NCI-H446 treated with DMSO at 0.1 percent for 48 hours (cell line): ENCODE measurements at regions not wholly inside any gene's neighbourhood (a gene's known extent, or its start where the extent isn't known, plus 50 kb on each side); places are given as distances from the start of the nearest gene placed in this dataset.

Experiments used
- DNase-seq: peaks from one replicate; lab custom pipeline; 2025; lab: John Stamatoyannopoulos, UW

DNA sequence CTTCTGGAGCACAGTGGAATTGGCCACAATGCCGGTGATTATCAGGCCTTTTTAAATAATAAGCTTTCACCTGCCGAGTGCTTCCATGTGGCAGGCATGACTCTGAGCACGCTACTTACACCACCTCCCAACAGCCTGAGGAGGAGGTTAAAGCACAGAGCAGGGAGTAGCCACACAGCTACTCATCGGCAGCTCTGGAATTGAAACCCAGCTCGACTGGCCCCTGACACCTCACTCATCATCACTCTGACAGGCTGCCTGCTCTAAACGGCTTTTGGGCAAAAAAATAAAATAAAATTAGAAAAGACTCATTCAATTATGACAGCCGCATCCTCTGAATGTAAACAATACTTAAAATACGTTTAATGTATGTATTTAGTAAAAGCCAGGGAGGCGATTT, 326.4 kb upstream of the NOCT start:
- no peak for DNase-seq

GRCh38 chr4:138688408-138689085, 327.0 kb upstream of the NOCT start:
- no peak for DNase-seq

- peak; percentile 4 for DNase-seq
Observed at GRCh38 chr4:138686106-138686835, 329.3 kb upstream of the NOCT start.

DNA sequence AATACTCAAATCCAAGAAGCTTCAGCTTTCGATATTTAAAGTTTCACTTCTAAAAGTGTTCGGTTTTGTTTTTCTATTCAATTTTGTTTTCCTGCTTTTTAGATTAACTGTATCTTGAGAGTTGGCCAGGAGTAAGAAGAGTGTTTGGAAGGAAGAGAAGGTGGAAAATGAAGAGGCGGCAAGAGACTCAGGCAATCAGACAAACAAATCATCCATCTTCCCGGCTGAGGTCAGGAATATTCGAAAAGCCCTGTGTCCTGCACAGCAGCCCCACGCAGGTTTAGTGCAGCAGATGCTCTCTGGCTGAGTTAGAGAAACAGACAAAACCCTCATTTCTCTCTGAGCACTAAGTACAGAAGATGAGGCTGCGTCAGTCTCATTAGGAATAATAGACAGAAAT, 330.3 kb upstream of the NOCT start:
- DNase-seq, result no peak

DNA sequence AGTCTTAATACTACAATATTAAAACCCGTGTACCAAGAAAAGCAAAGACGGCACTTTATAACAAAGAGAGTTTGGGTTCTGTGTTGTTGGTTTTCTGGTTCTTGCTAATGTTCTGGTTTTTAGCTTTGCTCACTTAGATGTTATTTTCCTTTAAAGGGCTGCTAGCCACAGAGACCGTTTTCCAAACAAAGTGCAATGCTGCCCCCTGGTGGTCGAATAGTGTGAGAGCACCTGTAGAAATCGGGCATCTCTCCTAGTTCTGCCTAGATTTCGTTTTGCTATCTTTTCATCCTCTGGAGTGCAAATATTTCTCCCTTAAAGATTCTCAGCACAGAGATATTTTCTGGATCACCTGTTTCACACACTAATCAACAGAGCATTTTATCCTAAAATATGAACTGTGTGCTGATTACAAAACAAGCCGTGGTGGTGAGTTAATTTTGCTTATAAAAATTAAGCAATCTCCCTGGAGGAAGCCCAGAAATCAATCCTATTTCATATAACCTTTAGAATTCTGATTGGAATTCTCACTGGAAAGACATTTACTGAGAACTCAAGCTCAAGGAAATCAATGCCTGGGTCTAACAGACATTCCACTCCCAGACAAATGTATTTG, 334.5 kb upstream of the NOCT start:
- DNase-seq, result peak; percentile 30

- no peak for DNase-seq
Observed at GRCh38 chr4:138680256-138680655, 335.3 kb upstream of the NOCT start.

- DNase-seq, result no peak
Observed at GRCh38 chr4:138678985-138679746, 336.4 kb upstream of the NOCT start.

GRCh38 chr4:138677748-138678147, 337.8 kb upstream of the NOCT start:
- DNase-seq, result no peak

DNA sequence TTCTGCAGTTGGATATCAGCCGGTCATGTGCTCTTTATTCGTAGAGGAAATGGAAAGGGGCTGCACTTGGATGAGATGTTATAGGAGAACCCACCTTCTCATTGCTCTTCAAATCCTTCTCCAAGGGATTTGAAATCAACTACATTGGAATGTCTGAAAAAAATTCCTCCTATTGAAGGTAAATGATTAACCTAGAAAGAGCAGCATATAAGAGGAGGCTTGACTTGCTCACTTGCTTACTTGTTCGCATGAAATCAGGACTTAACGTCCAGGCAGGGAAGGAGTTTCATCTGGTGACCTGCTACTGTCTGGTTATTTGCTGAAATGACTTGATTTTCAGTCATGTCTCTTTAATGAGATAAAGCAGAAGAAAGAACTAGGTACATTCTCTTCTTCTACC, 338.4 kb upstream of the NOCT start:
- no peak for DNase-seq

DNA sequence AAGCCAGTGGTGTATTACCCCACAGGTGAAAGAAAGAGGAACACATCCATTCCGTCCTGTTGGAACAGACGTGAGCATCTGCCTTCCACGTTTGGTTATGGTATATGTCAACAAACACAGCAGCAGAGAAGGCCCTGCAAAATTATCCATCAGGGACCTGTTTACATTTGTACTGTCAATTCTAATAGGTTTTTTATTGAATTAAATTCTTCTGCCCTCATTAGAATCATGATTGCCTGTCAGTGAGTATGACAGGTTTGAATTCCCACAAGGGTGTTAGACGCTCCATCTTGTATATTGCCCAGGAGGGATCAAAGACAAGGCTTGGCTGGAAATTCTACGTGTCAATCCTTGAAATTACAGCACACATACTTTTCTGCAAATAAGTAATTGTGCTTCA, 339.9 kb upstream of the NOCT start:
- no peak for DNase-seq

GRCh38 chr4:138674209-138674608, 341.4 kb upstream of the NOCT start:
- no peak for DNase-seq

- DNase-seq, result no peak
Observed at GRCh38 chr4:138673053-138673452, 342.5 kb upstream of the NOCT start.

DNA sequence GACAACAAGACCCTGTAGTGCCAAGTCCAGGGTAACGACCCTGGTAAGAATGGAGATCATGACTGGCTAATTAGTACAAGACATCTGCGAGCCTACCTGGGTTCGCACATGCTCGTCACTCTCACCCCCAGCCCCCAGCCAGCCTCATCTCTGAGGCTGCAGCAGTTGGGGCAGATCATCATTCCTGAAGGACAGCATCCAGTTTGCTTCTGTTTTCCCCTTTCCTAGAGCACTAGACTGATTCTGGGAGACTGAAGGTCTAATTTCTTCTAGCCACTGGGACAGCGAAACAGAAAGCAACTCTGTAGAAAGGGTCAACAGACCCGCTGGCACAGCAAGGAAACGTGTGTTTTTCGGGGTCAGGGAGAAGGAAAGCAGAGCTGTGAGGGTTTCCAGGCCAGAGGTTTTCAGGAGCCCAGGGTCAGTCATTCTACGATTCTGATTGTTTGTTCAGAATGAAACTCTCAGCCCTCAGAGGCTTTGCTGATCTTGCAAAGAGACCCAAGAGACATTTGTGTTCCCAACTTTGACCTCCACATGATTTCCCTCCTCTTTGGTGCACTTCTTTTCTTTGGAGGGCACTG, 343.1 kb upstream of the NOCT start:
- no peak for DNase-seq

- DNase-seq, result no peak
Observed at GRCh38 chr4:138671606-138672084, 343.9 kb upstream of the NOCT start.

GRCh38 chr4:138671106-138671505, 344.5 kb upstream of the NOCT start:
- DNase-seq, result no peak

DNA sequence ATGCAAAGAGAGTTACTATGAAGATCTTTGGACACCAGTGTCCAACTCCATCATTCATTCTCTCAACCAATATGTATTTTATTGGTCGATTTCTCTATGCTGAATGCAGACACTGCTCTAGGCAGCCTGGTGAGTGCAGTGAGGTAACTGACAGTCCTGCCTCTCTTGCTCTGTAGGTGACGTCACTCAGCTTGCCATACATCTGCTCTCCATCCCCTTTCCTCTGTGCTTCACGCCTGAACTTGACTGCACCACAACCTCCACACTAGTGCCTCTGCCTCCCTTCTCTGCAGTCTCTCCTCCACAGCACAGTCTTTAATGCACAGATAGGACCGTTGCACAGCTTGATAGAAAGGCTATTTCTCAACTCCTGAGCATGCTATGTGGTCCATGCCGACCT, 344.9 kb upstream of the NOCT start:
- no peak for DNase-seq

GRCh38 chr4:138669479-138670315, 345.9 kb upstream of the NOCT start:
- no peak for DNase-seq

DNA sequence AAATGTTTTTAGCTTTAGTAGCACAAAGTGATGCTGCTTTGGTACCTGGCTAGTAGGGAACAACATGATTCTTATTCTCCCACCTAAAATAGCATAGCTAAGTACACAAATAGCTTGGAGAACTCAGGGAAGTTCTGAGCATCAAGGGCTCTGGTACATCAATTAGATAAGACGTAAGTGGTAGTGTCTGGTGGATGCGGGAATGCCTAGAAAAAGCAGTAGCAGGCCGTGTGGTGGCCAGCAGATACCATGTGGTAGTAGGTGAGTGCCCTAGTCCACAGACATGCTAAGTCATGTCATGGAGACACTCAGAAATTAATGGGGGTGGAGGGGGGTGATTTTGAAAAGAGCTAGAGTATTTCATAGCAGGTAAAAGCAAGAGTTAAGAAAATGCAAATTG, 347.3 kb upstream of the NOCT start:
- DNase-seq, result no peak

GRCh38 chr4:138666366-138666765, 349.2 kb upstream of the NOCT start:
- DNase-seq, result peak; percentile 43

DNA sequence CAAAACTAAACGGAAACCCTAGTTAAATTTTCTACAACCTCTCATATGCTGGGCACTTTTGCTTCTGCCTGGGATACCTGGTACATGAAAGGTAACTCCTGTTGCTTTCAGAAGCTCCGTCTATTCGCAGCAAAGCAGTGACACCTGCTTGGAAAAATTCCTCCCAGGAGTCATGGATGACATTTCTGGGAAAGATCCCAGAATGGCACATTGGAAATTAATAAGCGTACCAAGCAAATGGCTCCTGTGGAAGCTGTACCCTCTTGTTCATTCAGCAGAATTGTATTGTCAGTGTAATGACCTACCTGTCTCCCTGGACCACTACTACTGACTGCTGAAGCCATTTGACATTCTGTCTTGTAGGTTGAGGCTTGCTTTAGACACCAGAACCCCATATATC, 349.7 kb upstream of the NOCT start:
- DNase-seq, result no peak

GRCh38 chr4:138663883-138664282, 351.7 kb upstream of the NOCT start:
- no peak for DNase-seq
